Heart left ventricle (tissue), 16 donors: ENCODE measurements at regions not wholly inside any gene's neighbourhood (a gene's known extent, or its start where the extent isn't known, plus 50 kb on each side); places are given as distances from the start of the nearest gene placed in this dataset.

Experiments used
- ATAC-seq, 4 donors: fragments of 200-7000 bp; cut with Tn5 transposase; one replicate each; pipeline ENCODE4 v1.9.1; 2020 to 2022; ENCODE audit warnings: moderate library complexity in 4 of 4, mild to moderate bottlenecking in 3 of 4, moderate number of reproducible peaks in 1 of 4
- DNase-seq, 5 donors: peaks; one replicate each; pipeline ENCODE4 v3.0.0-alpha.2; 2020
- H3K27ac ChIP-seq, 12 donors: fragments of 200-600 bp; sonication (generic) in 4 of 12; one replicate each; pipeline versions ENCODE4 v1.5.0 to v1.8.0; 2016 to 2022; ENCODE audit warnings: mild to moderate bottlenecking in 2 of 12
- H3K27me3 ChIP-seq, 9 donors: fragments of 200-600 bp; sonication (generic) in 2 of 9; one replicate each; pipeline versions ENCODE4 v1.5.1 to v1.8.0; 2016 to 2022; ENCODE audit warnings: mild to moderate bottlenecking in 3 of 9
- H3K36me3 ChIP-seq, 9 donors: fragments of 200-600 bp; sonication (generic) in 2 of 9; one replicate each; pipeline versions ENCODE4 v1.5.0 to v1.8.0; 2018 to 2022; ENCODE audit warnings: mild to moderate bottlenecking in 2 of 9
- H3K4me1 ChIP-seq, 12 donors: fragments of 200-600 bp; sonication (generic) in 4 of 12; one replicate each; pipeline versions ENCODE4 v1.5.0 to v1.8.0; 2016 to 2022; ENCODE audit warnings: mild to moderate bottlenecking in 3 of 12
- H3K4me3 ChIP-seq, 12 donors: fragments of 200-600 bp; sonication (generic) in 4 of 12; one replicate each; pipeline versions ENCODE4 v1.5.0 to v1.8.0; 2017 to 2022; ENCODE audit warnings: mild to moderate bottlenecking in 9 of 12, moderate library complexity in 4 of 12
- H3K9me3 ChIP-seq, 12 donors: fragments of 200-600 bp; sonication (generic) in 4 of 12; one replicate each; pipeline versions ENCODE4 v1.5.0 to v1.8.0; 2016 to 2022; ENCODE audit warnings: mild to moderate bottlenecking in 1 of 12
- CTCF ChIP-seq, 12 donors: fragments of 200-600 bp; sonication (generic) in 4 of 12; IDR thresholded peaks; one replicate each; pipeline versions ENCODE4 v1.5.0 to v1.8.0; 2018 to 2022; ENCODE audit warnings: antibody characterized with exemption in 12 of 12, mild to moderate bottlenecking in 5 of 12
- POLR2A ChIP-seq, 2 donors: fragments of 450-650 bp; IDR thresholded peaks; one replicate each; pipeline ENCODE4 v1.6.1; 2017; ENCODE audit warnings: antibody characterized with exemption in 2 of 2, mild to moderate bottlenecking in 2 of 2, moderate library complexity in 2 of 2
- WGBS, 4 donors: extraction: QIAGEN DNeasy Blood & Tissue Kit in 2 of 4; methylation state at CpG; one replicate each; pipeline versions ENCODE4 v1.1.5 to v1.1.7; 2013 to 2018; 5-methylcytosine and 5-hydroxymethylcytosine counted together
- intact Hi-C, 10 donors: fragments of 100-400 bp; cut with DNase I; formaldehyde crosslinking; loops; one replicate each; pipeline versions ENCODE4 v1.11.1 to v1.14.2; 2022
- donor health status: ischemic (EF 13 %, LVEDD 7.1; RV severe dilation, severe dysfunction).
- donor health status: healthy with polysubstance abuse.
- donor health status: DM: no; HTN: yes; CAD: no.
- donor health status: DM: no; HTN: no; CAD: no.
- donor health status: ischemic (EF 25% LVEDD 6.9; RV normal size, moderate dysfunction).
- donor health status: ischemic (EF 25% LVEDD 5.7; RV mildly dilated, moderate dysfunction).
- donor health status: healthy.
- donor health status: DM: yes; HTN: yes; CAD: no.
- donor health status: ischemic (EF 35%, LVEDD 5.7; RV mildly dilated, moderate dysfunction).
- donor health status: nonischemic (EF 11% LVEDD 7.7; RV severe dilation, severe dysfunction).
- donor health status: DM: yes; HTN: yes; CAD: no.
- donor health status: PGD.
- donor health status: ischemic (EF 29% LVEDD 5.4; RV normal size, mild dysfunction).
- donor health status: nonischemic (EF 23%, LVEDD 6.1; RV moderate dilation, normal function).

- intact Hi-C loops = no loop called here
- Histone ChIP-seq H3K27me3 (no peaks in the 10 kb centered on the region), H3K9me3 (peaks cover 0 to 6% (median 0%) of the 10 kb centered on the region in 12 donors), H3K36me3 (no peaks in the 10 kb centered on the region), H3K27ac (no peak overlapping the region), H3K4me1 (no peaks in the 10 kb centered on the region), H3K4me3 (no peak overlapping the region)
- TF ChIP-seq CTCF (IDR thresholded peaks at IDR 0.05) (no peak), POLR2A (IDR thresholded peaks at IDR 0.05) (no peak)
- 88 to 95% (median 92%) methylated on average over 2 of the region's 2 CpGs for WGBS, 4 donors
- DNase-seq = no peak
- no peak for ATAC-seq
Measured at GRCh38 chr1:94640125-94640524, 98.6 kb upstream of the F3 start.

- no peaks in the 10 kb centered on the region for H3K4me1 ChIP-seq
- intact Hi-C loops = no loop called here
- H3K27ac ChIP-seq = no peak overlapping the region
- peaks cover 0 to 6% (median 0%) of the 10 kb centered on the region in 12 donors for H3K9me3 ChIP-seq
- DNase-seq = no peak
- 87 to 95% (median 94%) methylated on average over 3 of the region's 3 CpGs for WGBS, 4 donors
- no peaks in the 10 kb centered on the region for H3K27me3 ChIP-seq
- H3K36me3 ChIP-seq = no peaks in the 10 kb centered on the region
- no peak overlapping the region for H3K4me3 ChIP-seq
- no peak for TF ChIP-seq POLR2A (IDR thresholded peaks at IDR 0.05)
- no peak for TF ChIP-seq CTCF (IDR thresholded peaks at IDR 0.05)
- no peak for ATAC-seq
Measured at GRCh38 chr1:94637121-94637520, 95.6 kb upstream of the F3 start.

GRCh38 chr1:94636624-94637023 is 95.1 kb upstream of the F3 start:
- Histone ChIP-seq H3K27ac (no peak overlapping the region), H3K36me3 (no peaks in the 10 kb centered on the region), H3K27me3 (no peaks in the 10 kb centered on the region), H3K9me3 (peaks cover 0 to 7% (median 0%) of the 10 kb centered on the region in 12 donors), H3K4me3 (no peak overlapping the region), H3K4me1 (no peaks in the 10 kb centered on the region)
- TF ChIP-seq POLR2A (IDR thresholded peaks at IDR 0.05) (no peak), CTCF (IDR thresholded peaks at IDR 0.05) (no peak)
- 61 to 97% (median 81%) methylated on average over 3 of the region's 3 CpGs for WGBS, 4 donors
- DNase-seq (no peak), ATAC-seq (no peak)
- intact Hi-C loops = no loop called here

GRCh38 chr1:94636100-94636499 is 94.5 kb upstream of the F3 start:
- H3K27ac ChIP-seq = no peak overlapping the region

More at GRCh38 chr1:94636100-94636499, 94.5 kb upstream of the F3 start:
- Histone ChIP-seq H3K27me3 (no peaks in the 10 kb centered on the region), H3K4me1 (no peaks in the 10 kb centered on the region), H3K4me3 (no peak overlapping the region), H3K9me3 (peaks cover 0 to 7% (median 0%) of the 10 kb centered on the region in 12 donors), H3K36me3 (no peaks in the 10 kb centered on the region)
- TF ChIP-seq POLR2A (IDR thresholded peaks at IDR 0.05) (no peak), CTCF (IDR thresholded peaks at IDR 0.05) (no peak)
- intact Hi-C loops = no loop called here
- WGBS, 4 donors = 95 to 97% (median 96%) methylated on average over 2 of the region's 2 CpGs
- DNase-seq (no peak), ATAC-seq (no peak)
